ENCODE measurements at regions not wholly inside any gene's neighbourhood (a gene's known extent, or its start where the extent isn't known, plus 50 kb on each side); places are given as distances from the start of the nearest gene placed in this dataset.
A peak's percentile ranks its signal among the peaks of the same experiment; 100 is the strongest.
"Not testable (repeated sequence)": the region's sequence is repeated elsewhere in the genome, so short reads cannot be mapped to it uniquely, and the experiment has no call there.

DNA sequence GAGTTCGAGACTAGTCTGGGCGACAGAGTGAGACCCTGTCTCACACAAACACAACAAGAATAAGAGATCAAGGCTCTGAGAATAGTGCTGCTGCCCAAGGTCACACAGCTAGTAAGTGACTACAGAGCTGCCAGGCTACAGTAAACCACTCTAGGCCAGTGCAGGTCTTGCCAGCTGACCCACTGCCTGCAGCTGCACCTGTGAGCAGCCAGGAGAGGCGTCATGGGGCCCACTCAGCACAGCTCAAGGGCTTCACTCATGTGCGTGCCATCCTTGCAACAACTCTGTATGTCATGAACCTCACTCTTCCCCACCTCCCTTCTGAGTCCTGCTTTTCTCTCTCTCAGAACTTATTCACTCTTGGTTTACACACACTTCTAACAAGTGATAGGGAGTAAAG lies 176.7 kb downstream of the SMAD6 start:
- intact Hi-C loops (cut with micrococcal nuclease): no loop called here
- DNase-seq (peak; percentile 56), ATAC-seq (peak; percentile 6)

- DNase-seq (no peak), ATAC-seq (no peak)
- intact Hi-C loops (cut with micrococcal nuclease): no loop called here
Measured at GRCh38 chr15:66879531-66880368, 177.7 kb downstream of the SMAD6 start.

DNA sequence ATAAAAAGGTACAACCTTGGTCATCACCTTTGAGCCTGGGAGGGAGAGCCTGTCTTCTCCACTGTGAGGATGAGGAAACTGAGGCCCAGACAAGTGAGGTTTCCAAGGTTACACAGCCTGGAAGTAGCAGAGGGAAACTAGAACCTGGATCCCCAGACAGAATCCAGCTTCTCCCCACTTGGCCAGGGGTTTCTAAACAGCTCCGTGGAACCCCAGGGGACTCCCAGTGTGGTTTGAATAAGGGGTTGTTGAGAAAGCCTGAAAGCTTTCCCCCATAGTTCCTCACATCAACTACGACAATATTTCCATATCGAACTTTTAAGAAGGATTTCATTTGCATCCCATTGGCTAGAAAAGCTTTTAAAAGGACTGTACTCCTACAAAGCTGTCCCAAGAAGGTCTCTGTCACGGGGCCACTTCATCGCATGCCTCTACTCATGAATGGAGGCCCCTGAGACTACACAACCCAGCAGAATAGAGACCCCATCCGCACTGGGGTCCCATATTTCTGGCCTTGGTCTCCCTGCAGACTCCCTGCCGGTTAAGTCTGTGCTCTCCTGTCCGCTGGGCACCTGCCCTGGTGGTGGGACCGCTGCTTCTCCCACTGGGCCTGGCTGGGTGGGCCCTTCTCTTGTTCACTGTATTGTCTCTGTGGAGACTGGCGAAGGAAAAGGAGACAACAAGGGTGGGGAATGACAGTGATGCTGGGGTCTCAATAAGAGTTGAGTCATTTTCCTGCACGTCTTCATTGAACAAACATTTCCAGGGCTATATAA lies 178.5 kb downstream of the SMAD6 start:
- DNase-seq (no peak), ATAC-seq (no peak)
- intact Hi-C loops (cut with micrococcal nuclease): no loop called here

DNA sequence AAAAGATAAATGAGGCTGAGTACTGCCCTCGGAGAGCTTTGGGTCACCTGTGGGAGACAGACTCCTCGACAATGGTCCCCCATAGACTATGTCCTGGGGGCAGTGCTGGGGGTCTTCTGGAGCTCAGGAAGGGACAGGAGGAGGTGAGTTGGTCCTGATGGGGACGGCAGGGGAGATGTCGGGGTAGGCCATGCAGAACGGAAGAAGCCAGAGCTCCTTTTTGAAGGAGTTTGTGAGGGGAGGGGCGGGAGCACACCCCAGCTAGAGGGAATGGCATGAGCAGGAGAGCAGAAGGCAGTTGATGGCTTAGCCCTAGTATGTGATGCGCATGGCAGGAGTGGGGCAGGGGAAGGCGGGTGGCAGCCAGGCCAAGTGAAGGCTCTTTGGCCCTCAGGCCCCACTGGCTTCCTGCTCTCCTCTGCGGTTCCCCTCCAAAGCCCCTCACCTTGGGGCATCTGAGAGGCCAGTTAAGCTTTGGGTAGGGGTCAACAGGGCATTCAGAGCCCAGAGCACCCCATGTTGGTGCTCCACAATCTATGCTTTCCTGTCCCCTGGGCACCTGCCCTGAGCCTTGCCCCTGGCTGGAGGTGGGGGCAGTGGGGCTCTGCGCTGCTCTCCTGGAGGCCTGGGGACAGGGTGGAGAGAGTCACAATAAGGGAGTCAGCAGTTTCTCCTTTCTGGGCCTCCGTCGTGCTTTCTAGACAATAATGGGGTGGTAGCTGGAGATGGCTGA lies 179.3 kb downstream of the SMAD6 start:
- no peak for ATAC-seq
- intact Hi-C loops (cut with micrococcal nuclease): no loop called here
- no peak for DNase-seq

- ATAC-seq: peak; percentile 30
- intact Hi-C loops (cut with micrococcal nuclease): no loop called here
- peak; percentile 43 for DNase-seq
Measured at GRCh38 chr15:66882251-66883020, 180.4 kb downstream of the SMAD6 start.

- DNase-seq (peak; percentile 90), ATAC-seq (peak; percentile 84)
- intact Hi-C loops (cut with micrococcal nuclease): no loop called here
Measured at GRCh38 chr15:66883284-66883911, 181.4 kb downstream of the SMAD6 start.

- DNase-seq (no peak), ATAC-seq (no peak)
- intact Hi-C loops (cut with micrococcal nuclease): no loop called here
Measured at GRCh38 chr15:66884115-66884622, 181.2 kb upstream of the SMAD3 start.

DNA sequence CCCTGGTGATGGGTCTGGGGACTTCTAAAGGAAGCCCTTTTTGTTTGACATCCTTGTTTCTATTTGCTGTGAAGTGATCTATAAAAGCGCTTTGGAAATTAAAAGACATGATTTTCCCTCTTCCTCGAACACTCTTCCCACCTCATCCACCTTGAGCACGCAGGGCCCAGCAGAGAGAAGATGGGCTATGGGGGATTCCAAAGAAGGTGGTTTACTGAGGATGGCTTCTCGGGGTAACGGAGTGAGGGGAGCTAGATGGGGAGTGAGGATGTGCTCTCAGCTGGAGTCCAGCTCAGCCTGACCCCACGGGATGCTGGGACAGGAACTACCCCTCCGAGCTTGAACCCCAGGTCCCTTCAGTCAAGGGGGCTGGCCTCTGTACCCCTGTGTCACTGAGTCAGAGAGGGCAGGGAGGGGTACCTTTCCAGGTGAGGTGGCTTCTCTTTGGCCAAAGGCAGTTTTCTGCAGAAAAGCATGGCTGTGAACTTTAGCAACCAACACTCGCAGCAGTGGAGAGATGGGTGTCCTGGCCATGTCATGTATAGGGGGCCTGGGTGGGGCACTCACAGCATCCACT lies 180.7 kb upstream of the SMAD3 start:
- no peak for DNase-seq
- intact Hi-C loops (cut with micrococcal nuclease): no loop called here
- no peak for ATAC-seq

DNA sequence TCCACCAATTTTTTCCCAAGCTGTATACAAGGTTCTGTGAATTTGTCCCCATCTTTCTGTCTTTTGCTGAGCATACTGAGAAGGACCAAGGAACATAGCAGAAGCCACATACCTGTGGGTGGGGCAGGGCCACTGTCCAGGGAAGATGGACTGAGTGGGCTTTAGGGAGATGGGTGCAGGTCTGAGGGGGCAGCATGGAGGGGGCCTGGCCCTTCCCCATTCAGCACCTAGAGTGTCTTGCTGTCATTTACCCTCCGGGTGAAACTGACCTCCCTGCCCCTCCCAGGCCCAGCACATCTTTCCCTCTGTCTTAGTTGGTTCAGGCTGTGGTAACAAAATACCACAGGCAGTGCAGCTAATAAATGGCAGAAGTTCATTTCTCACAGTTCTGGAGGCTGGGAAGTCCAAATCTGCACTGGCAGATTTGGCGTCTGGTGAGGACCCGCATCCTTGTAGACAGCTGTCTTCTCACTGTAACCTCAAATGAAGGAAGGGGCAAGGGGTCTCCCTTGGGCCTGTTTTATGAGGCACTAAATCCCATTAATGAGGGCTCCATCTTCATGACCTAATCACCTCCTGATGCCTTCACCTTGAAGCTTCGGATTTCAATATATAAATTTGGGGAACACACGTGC lies 180.0 kb upstream of the SMAD3 start:
- ATAC-seq: no peak
- no peak for DNase-seq
- intact Hi-C loops (cut with micrococcal nuclease): no loop called here

GRCh38 chr15:66886241-66886675 lies 179.1 kb upstream of the SMAD3 start:
- intact Hi-C loops (cut with micrococcal nuclease): no loop called here
- DNase-seq (no peak), ATAC-seq (no peak)

DNA sequence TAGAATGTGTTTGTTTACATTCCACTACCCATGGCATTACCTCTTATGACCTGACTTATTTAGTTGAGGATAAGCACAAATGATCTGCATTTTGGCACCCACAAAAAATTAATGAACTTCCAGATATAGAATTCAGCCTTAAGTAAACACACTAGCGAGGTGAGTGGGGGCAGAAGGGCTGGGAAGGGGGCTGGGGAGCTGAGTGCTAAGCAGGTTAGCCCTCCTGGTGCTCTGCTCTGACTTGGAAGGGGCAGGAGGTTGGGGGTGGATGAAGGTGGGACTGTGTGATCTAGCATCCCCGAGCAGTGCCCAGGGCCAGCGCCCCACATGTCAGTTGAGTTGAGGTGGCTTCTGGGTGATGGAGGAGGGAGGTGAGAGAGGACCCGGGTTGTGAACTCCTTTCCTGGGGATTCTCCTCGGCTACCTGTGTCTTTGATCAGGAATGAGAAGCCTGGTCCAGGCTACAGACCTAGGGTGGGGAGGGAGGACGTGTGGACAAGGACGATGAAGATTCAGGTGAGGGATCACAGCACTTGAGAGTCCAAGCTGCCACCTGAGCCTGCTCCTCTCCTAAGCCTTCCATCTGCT lies 178.6 kb upstream of the SMAD3 start:
- ATAC-seq: no peak
- intact Hi-C loops (cut with micrococcal nuclease): no loop called here
- DNase-seq: no peak

- DNase-seq; ATAC-seq; intact Hi-C loops (cut with micrococcal nuclease): not testable (repeated sequence)
Measured at GRCh38 chr15:66889298-66889697, 176.1 kb upstream of the SMAD3 start.

- no peak for DNase-seq
- intact Hi-C loops (cut with micrococcal nuclease): no loop called here
- ATAC-seq: no peak
Measured at GRCh38 chr15:66891776-66892175, 173.6 kb upstream of the SMAD3 start.

- ATAC-seq (no peak), DNase-seq (no peak)
- intact Hi-C loops (cut with micrococcal nuclease): no loop called here
Measured at GRCh38 chr15:66893294-66893693, 172.1 kb upstream of the SMAD3 start.

- ATAC-seq (no peak), DNase-seq (no peak)
- intact Hi-C loops (cut with micrococcal nuclease): no loop called here
Measured at GRCh38 chr15:66894363-66894762, 171.0 kb upstream of the SMAD3 start.

DNA sequence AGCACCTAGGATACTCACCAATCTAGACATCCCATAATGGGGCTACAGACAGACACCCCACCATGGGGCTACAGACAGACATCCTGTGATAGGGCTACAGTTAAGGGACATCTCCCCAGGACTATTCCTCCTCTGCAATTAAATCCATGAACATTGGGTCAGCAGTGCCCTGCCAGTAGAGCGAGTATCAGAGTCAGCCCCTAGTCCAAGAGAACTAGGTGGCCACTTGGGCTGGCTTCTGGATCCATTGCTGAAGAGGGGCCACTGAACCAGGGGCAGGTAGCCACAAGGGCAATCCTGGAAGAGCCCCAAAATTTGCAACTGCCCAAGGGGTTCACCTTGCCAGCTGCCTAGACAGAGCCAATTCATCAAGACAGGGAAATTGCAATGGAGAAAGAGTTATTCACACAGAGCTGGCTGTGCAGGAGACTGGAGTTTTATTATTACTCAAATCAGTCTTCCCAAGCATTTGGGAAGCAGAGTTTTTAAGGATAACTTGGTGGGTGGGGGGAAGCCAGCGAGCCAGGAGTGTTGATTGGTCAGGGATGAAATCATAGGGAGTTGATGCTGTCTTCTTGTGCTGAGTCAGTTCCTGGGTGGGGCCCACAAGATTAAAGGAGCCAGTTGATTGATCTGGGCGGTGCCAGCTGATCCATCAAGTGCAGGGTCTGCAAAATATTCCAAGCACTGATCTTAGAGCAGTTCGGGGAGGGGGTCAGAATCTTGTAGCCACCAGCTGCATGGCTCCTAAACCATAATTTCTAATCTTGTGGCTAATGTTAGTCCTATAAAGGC lies 170.2 kb upstream of the SMAD3 start:
- ATAC-seq (no peak), DNase-seq (no peak)
- intact Hi-C loops (cut with micrococcal nuclease): no loop called here

All from left ventricle myocardium superior (tissue), 1 donor.